ENCODE measurements at regions not wholly inside any gene's neighbourhood (a gene's known extent, or its start where the extent isn't known, plus 50 kb on each side); places are given as distances from the start of the nearest gene placed in this dataset.

DNA sequence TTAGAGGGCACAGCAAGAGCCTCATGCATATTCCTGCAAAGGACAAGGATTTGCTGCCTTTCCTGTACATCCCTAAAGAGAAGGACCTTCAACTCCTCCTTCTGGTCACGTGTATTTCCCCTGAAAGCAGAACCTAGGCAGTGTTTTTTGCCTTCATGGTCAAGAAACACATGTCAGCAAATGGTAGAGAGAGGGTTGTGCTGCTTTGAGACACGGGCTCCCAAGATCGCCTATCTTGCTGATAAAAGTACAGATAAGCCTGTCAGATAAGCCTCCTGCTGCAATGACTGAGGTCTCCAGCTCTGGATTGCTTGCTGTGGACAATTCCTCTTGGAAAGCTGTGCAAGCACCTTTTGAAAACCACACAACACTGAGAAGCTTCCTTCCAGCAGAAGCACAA, 580.8 kb downstream of the CBLN4 start:
- POLR2A ChIA-PET = no interaction called here
- Histone ChIP-seq H3K36me3 (replicated peaks in 1 of 2; ENCODE audit: control extremely low read depth in 1 of 2, control insufficient read depth in 1 of 2, extremely low read depth in 1 of 2, insufficient read depth in 2 of 2, low read length in 1 of 2) (no peaks in the 10 kb centered on the region), H3K4me2 (replicated peaks; ENCODE audit: low read depth, low read length, poor library complexity, severe bottlenecking) (no peak overlapping the region), H3K9me3 (ENCODE audit: control extremely low read depth in 1 of 3, control insufficient read depth in 2 of 3, insufficient read depth in 1 of 3, low read length in 2 of 3) (no peaks in the 10 kb centered on the region), H2AFZ (ENCODE audit: insufficient read depth, low read depth, low read length, poor library complexity, severe bottlenecking) (no peak overlapping the region), H4K20me1 (ENCODE audit: control insufficient read depth, insufficient read depth, low read length, poor library complexity, severe bottlenecking) (no peaks in the 10 kb centered on the region), H3K27me3 (replicated peaks in 1 of 4; ENCODE audit: control extremely low read depth in 1 of 4, control insufficient read depth in 3 of 4, insufficient read depth in 4 of 4, low read length in 3 of 4) (no peaks in the 10 kb centered on the region), H3K4me1 (ENCODE audit: control insufficient read depth in 2 of 2, insufficient read depth in 2 of 2, low read length in 2 of 2) (no peaks in the 10 kb centered on the region), H3K27ac (ENCODE audit: low read length in 2 of 2) (no peak overlapping the region), H3K4me3 (ENCODE audit: control extremely low read depth in 1 of 5, extremely low read depth in 1 of 5, insufficient read depth in 1 of 5, low read depth in 2 of 5, low read length in 4 of 5) (no peak overlapping the region), H3K79me2 (ENCODE audit: control insufficient read depth, insufficient read depth, low read length) (no peaks in the 10 kb centered on the region), H3K9ac (ENCODE audit: low read length) (no peak overlapping the region)
- Mint-ChIP-seq H3K4me1 (no peaks in the 10 kb centered on the region), H3K4me3 (no peak overlapping the region), H3K9me3 (ENCODE audit: insufficient read depth) (peaks cover 10% of the 10 kb centered on the region), H3K27me3 (no peaks in the 10 kb centered on the region), H3K27ac (no peak overlapping the region)
- 36% methylated on average over 2 of the region's 3 CpGs for WGBS (ENCODE audit: insufficient coverage)
- ATAC-seq (ENCODE audit: low read depth) = no peak
- TF ChIP-seq EZH2 (IDR thresholded peaks at IDR 0.05; ENCODE audit: borderline replicate concordance, insufficient read depth, low read depth, low read length, poor library complexity, severe bottlenecking) = no peak
- TF ChIP-seq, protein P1, sequence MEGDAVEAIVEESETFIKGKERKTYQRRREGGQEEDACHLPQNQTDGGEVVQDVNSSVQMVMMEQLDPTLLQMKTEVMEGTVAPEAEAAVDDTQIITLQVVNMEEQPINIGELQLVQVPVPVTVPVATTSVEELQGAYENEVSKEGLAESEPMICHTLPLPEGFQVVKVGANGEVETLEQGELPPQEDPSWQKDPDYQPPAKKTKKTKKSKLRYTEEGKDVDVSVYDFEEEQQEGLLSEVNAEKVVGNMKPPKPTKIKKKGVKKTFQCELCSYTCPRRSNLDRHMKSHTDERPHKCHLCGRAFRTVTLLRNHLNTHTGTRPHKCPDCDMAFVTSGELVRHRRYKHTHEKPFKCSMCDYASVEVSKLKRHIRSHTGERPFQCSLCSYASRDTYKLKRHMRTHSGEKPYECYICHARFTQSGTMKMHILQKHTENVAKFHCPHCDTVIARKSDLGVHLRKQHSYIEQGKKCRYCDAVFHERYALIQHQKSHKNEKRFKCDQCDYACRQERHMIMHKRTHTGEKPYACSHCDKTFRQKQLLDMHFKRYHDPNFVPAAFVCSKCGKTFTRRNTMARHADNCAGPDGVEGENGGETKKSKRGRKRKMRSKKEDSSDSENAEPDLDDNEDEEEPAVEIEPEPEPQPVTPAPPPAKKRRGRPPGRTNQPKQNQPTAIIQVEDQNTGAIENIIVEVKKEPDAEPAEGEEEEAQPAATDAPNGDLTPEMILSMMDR (IDR thresholded peaks at IDR 0.05) = no peak
- intact Hi-C loops (cut with micrococcal nuclease) = no loop called here
- CTCF ChIA-PET = no interaction called here
- DNase-seq = no peak

DNA sequence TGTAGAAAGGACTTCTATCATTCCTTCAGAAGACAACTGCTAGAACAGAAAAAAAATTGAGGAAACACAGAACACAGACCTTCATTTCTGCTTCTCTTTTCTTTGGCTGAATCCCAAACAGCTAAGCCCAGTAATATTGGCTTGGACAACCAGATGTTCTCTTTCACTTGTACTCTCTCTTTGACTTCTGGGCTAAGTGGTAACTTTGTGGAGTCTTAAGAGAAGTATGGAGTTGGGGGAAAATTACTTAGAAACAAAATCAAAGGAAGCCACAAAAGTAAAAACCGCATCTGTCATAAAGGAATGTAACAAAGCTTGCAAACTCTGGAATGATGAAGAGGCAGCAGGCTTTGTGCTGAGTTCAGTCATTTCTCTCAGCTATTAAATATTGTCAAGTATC, 587.5 kb downstream of the CBLN4 start:
- Histone ChIP-seq H3K4me2 (replicated peaks; ENCODE audit: low read depth, low read length, poor library complexity, severe bottlenecking) (no peak overlapping the region), H3K79me2 (ENCODE audit: control insufficient read depth, insufficient read depth, low read length) (no peaks in the 10 kb centered on the region), H3K4me3 (ENCODE audit: control extremely low read depth in 1 of 5, extremely low read depth in 1 of 5, insufficient read depth in 1 of 5, low read depth in 2 of 5, low read length in 4 of 5) (no peak overlapping the region), H4K20me1 (ENCODE audit: control insufficient read depth, insufficient read depth, low read length, poor library complexity, severe bottlenecking) (no peaks in the 10 kb centered on the region), H2AFZ (ENCODE audit: insufficient read depth, low read depth, low read length, poor library complexity, severe bottlenecking) (no peak overlapping the region), H3K27me3 (replicated peaks in 1 of 4; ENCODE audit: control extremely low read depth in 1 of 4, control insufficient read depth in 3 of 4, insufficient read depth in 4 of 4, low read length in 3 of 4) (no peaks in the 10 kb centered on the region), H3K9me3 (ENCODE audit: control extremely low read depth in 1 of 3, control insufficient read depth in 2 of 3, insufficient read depth in 1 of 3, low read length in 2 of 3) (no peaks in the 10 kb centered on the region), H3K4me1 (ENCODE audit: control insufficient read depth in 2 of 2, insufficient read depth in 2 of 2, low read length in 2 of 2) (no peaks in the 10 kb centered on the region), H3K36me3 (replicated peaks in 1 of 2; ENCODE audit: control extremely low read depth in 1 of 2, control insufficient read depth in 1 of 2, extremely low read depth in 1 of 2, insufficient read depth in 2 of 2, low read length in 1 of 2) (no peaks in the 10 kb centered on the region), H3K9ac (ENCODE audit: low read length) (no peak overlapping the region), H3K27ac (ENCODE audit: low read length in 2 of 2) (no peak overlapping the region)
- H3K27ac Mint-ChIP-seq = no peak overlapping the region
- H3K4me1 Mint-ChIP-seq = no peaks in the 10 kb centered on the region
- WGBS (ENCODE audit: insufficient coverage) = no CpG with 5 or more reads among the region's 1 CpG
- no peak overlapping the region for H3K4me3 Mint-ChIP-seq
- DNase-seq = no peak
- ATAC-seq (ENCODE audit: low read depth) = no peak
- ChIA-PET POLR2A (no interaction called here), CTCF (no interaction called here)
- H3K9me3 Mint-ChIP-seq (ENCODE audit: insufficient read depth) = peaks cover 5% of the 10 kb centered on the region
- H3K27me3 Mint-ChIP-seq = no peaks in the 10 kb centered on the region
- TF ChIP-seq, protein P1 (IDR thresholded peaks at IDR 0.05) = no peak
- no peak for TF ChIP-seq EZH2 (IDR thresholded peaks at IDR 0.05; ENCODE audit: borderline replicate concordance, insufficient read depth, low read depth, low read length, poor library complexity, severe bottlenecking)
- intact Hi-C loops (cut with micrococcal nuclease) = no loop called here
